HG02970 (cell line): ENCODE measurements at regions not wholly inside any gene's neighbourhood (a gene's known extent, or its start where the extent isn't known, plus 50 kb on each side); places are given as distances from the start of the nearest gene placed in this dataset.
A peak's percentile ranks its signal among the peaks of the same experiment; 100 is the strongest.

ENCODE experiments used
- ATAC-seq: cut with Tn5 transposase; IDR thresholded peaks from one replicate; pipeline ENCODE4 v1.9.1; 2021; ENCODE audit warnings: mild to moderate bottlenecking, moderate library complexity, moderate number of reproducible peaks; ENCODE audit not compliant: unreplicated experiment, low FRiP score

GRCh38 chr3:41075975-41076374 is 123.3 kb upstream of the CTNNB1 start:
- ATAC-seq: no peak

- no peak for ATAC-seq
Measured at GRCh38 chr3:41076399-41076798, 122.9 kb upstream of the CTNNB1 start.

GRCh38 chr3:41080141-41080540 is 119.2 kb upstream of the CTNNB1 start:
- no peak for ATAC-seq

GRCh38 chr3:41088882-41089281 is 110.4 kb upstream of the CTNNB1 start:
- ATAC-seq: no peak

- ATAC-seq: no peak
Measured at GRCh38 chr3:41089566-41089965, 109.7 kb upstream of the CTNNB1 start.

GRCh38 chr3:41092844-41093243 is 106.5 kb upstream of the CTNNB1 start:
- no peak for ATAC-seq

- ATAC-seq: no peak
Measured at GRCh38 chr3:41093476-41093875, 105.8 kb upstream of the CTNNB1 start.

- ATAC-seq: no peak
Measured at GRCh38 chr3:41094351-41094750, 105.0 kb upstream of the CTNNB1 start.

GRCh38 chr3:41095702-41096101 is 103.6 kb upstream of the CTNNB1 start:
- no peak for ATAC-seq

- no peak for ATAC-seq
Measured at GRCh38 chr3:41097896-41098496, 101.3 kb upstream of the CTNNB1 start.

- no peak for ATAC-seq
Measured at GRCh38 chr3:41101231-41101630, 98.1 kb upstream of the CTNNB1 start.

GRCh38 chr3:41102053-41102556 is 97.2 kb upstream of the CTNNB1 start:
- ATAC-seq: no peak

GRCh38 chr3:41102750-41103149 is 96.6 kb upstream of the CTNNB1 start:
- no peak for ATAC-seq

- ATAC-seq: no peak
Measured at GRCh38 chr3:41103200-41103599, 96.1 kb upstream of the CTNNB1 start.

- no peak for ATAC-seq
Measured at GRCh38 chr3:41104147-41104546, 95.2 kb upstream of the CTNNB1 start.

GRCh38 chr3:41106691-41107090 is 92.6 kb upstream of the CTNNB1 start:
- no peak for ATAC-seq

- no peak for ATAC-seq
Measured at GRCh38 chr3:41111011-41111410, 88.3 kb upstream of the CTNNB1 start.

GRCh38 chr3:41112466-41112865 is 86.8 kb upstream of the CTNNB1 start:
- no peak for ATAC-seq

GRCh38 chr3:41115069-41115468 is 84.2 kb upstream of the CTNNB1 start:
- ATAC-seq: no peak

GRCh38 chr3:41116851-41117250 is 82.5 kb upstream of the CTNNB1 start:
- ATAC-seq: no peak

- peak; percentile 57 for ATAC-seq
Measured at GRCh38 chr3:41117398-41117870, 81.9 kb upstream of the CTNNB1 start.
